HepG2 (cell line): ENCODE measurements at regions not wholly inside any gene's neighbourhood (a gene's known extent, or its start where the extent isn't known, plus 50 kb on each side); places are given as distances from the start of the nearest gene placed in this dataset.

Source experiments
- CERS6 ChIP-seq: sonication (generic); formaldehyde crosslinking; IDR thresholded peaks from 2 replicates; pipeline ENCODE4 v1.5.0; 2020; ENCODE audit warnings: missing genetic modification reagents
- CTCF ChIP-seq: sonication (generic); formaldehyde crosslinking; IDR thresholded peaks from 2 replicates; pipeline ENCODE4 v1.5.0; 2020; ENCODE audit warnings: mild to moderate bottlenecking, missing genetic modification reagents, moderate library complexity
- EP300 ChIP-seq, 3 experiments: sonication (generic) in 1 of 3; formaldehyde crosslinking in 1 of 3; IDR thresholded peaks; 2 replicates each; pipeline versions ENCODE4 v1.5.1 to v1.6.1; 2011 to 2020; ENCODE audit warnings: low read depth in 2 of 3, low read length in 2 of 3, borderline replicate concordance in 1 of 3, improper control_type of control experiment in 1 of 3, mild to moderate bottlenecking in 1 of 3, missing genetic modification reagents in 1 of 3, moderate library complexity in 1 of 3
- HNF4A ChIP-seq: sonication (generic); formaldehyde crosslinking; IDR thresholded peaks from 2 replicates; pipeline ENCODE4 v1.4.0; 2020; ENCODE audit warnings: missing genetic modification reagents
- JARID2 ChIP-seq: sonication (generic); formaldehyde crosslinking; IDR thresholded peaks from 2 replicates; pipeline ENCODE4 v1.8.1; 2023; ENCODE audit warnings: missing genetic modification reagents, inconsistent platforms; ENCODE audit not compliant: insufficient replicate concordance
- KDM2A ChIP-seq: sonication (generic); formaldehyde crosslinking; IDR thresholded peaks from 2 replicates; pipeline ENCODE4 v1.4.0; 2020; ENCODE audit warnings: low read depth, missing genetic modification reagents, borderline replicate concordance
- LCORL ChIP-seq, 2 experiments: fragments of 450-650 bp in 1 of 2; sonication (generic) in 1 of 2; formaldehyde crosslinking in 1 of 2; IDR thresholded peaks; 2 replicates each; pipeline versions ENCODE4 v1.5.0 to v1.6.1; 2017 to 2020; ENCODE audit warnings: antibody characterized with exemption in 1 of 2, missing genetic modification reagents in 1 of 2
- MED1 ChIP-seq: sonication (generic); formaldehyde crosslinking; IDR thresholded peaks from 2 replicates; pipeline ENCODE4 v1.4.0; 2020; ENCODE audit warnings: missing genetic modification reagents
- MED8 ChIP-seq: sonication (generic); formaldehyde crosslinking; IDR thresholded peaks from 2 replicates; pipeline ENCODE4 v1.8.1; 2023; ENCODE audit warnings: mild to moderate bottlenecking, missing genetic modification reagents; ENCODE audit not compliant: insufficient replicate concordance
- NCOA2 ChIP-seq: sonication (generic); formaldehyde crosslinking; IDR thresholded peaks from 2 replicates; pipeline ENCODE4 v1.8.0; 2022; ENCODE audit warnings: inconsistent platforms
- ZNF12 ChIP-seq: sonication (generic); formaldehyde crosslinking; IDR thresholded peaks from 2 replicates; pipeline ENCODE4 v1.5.0; 2020; ENCODE audit warnings: missing genetic modification reagents
- ZNF160 ChIP-seq: sonication (generic); formaldehyde crosslinking; IDR thresholded peaks from 2 replicates; pipeline ENCODE4 v1.8.0; 2022; ENCODE audit warnings: mild to moderate bottlenecking, inconsistent platforms, missing genetic modification reagents
- ZNF382 ChIP-seq: sonication (generic); formaldehyde crosslinking; IDR thresholded peaks from 2 replicates; pipeline ENCODE4 v1.5.0; 2020; ENCODE audit warnings: missing genetic modification reagents, mild to moderate bottlenecking, borderline replicate concordance
- ZNF792 ChIP-seq: IDR thresholded peaks from 2 replicates; pipeline ENCODE4 v1.6.1; 2016

DNA sequence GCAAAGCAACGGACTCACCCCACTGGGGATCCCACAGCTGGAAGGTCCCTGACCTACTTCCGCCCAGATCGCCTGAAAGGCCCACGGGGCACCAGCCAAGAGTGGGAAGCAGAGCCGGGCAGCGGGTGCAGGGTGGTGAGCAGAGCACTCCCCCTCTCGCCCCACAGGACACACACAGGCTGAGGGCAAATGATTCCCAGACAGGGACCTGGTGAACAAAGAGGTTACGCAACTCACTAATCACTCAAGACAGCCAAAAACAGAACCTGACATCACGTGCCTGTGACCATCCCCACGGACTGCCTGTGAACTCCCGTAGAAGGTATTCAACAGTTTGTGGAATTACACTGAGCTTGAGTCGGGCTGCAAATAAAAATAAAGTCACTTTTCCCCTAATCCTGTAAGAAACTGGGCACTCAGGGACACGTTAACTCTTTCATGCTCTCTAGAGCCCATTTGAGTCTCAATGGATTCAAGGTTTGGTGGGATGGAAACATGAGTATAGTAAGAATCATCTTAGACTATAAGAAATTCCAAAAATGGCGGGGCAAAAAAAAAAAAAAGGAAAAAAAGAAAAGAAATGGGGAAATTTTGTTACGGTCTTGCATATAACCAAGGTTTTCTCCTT, 396.1 kb downstream of the SOX9 start (continued):
- no peak for TF ChIP-seq ZNF792
- no peak for TF ChIP-seq NCOA2 (CRISPR knock-in tag)
- TF ChIP-seq EP300 (IDR thresholded peaks at IDR 0.05; ENCODE audit: low read depth in 2 of 2, low read length in 2 of 2), result peak in 1 of 2 experiments; percentile 53; a peak in 2 of 4 replicates
- peak; percentile 31; the same call in 1 of the 2 replicates for TF ChIP-seq EP300 (CRISPR knock-in tag; IDR thresholded peaks at IDR 0.05; ENCODE audit: borderline replicate concordance)
- no peak for TF ChIP-seq LCORL (IDR thresholded peaks at IDR 0.05)
- TF ChIP-seq LCORL (CRISPR knock-in tag; IDR thresholded peaks at IDR 0.05), result peak; percentile 57; the same call in 1 of the 2 replicates
- peak; percentile 41; the same call in 1 of the 2 replicates for TF ChIP-seq KDM2A
- 0 out of 2 replicates have a peak, but pooled peaks have one; percentile 15 for TF ChIP-seq HNF4A (CRISPR knock-in tag)
- TF ChIP-seq ZNF12 (CRISPR knock-in tag), result 0 out of 2 replicates have a peak, but pooled peaks have one; percentile 35
- TF ChIP-seq CERS6 (CRISPR knock-in tag), result no peak
- TF ChIP-seq MED1 (CRISPR knock-in tag), result peak; percentile 37; the same call in 1 of the 2 replicates
- no peak for TF ChIP-seq ZNF160 (CRISPR knock-in tag)
- peak; percentile 37 for TF ChIP-seq CTCF (CRISPR knock-in tag)
- TF ChIP-seq ZNF382 (CRISPR knock-in tag), result no peak
- peak; percentile 62 for TF ChIP-seq JARID2
- TF ChIP-seq MED8 (CRISPR knock-in tag), result no peak
